Fibroblast of the aortic adventitia (primary cell): ENCODE measurements at regions not wholly inside any gene's neighbourhood (a gene's known extent, or its start where the extent isn't known, plus 50 kb on each side); places are given as distances from the start of the nearest gene placed in this dataset.
A peak's percentile ranks its signal among the peaks of the same experiment; 100 is the strongest.

Experiments
- DNase-seq: peaks from one replicate; pipeline ENCODE4 v3.0.0-alpha.2; 2010; ENCODE audit warnings: low read depth
- H3K4me3 ChIP-seq: 2 replicates; pipeline ENCODE4 v1.5.1; 2011; ENCODE audit warnings: low read depth, mild to moderate bottlenecking, control low read depth, low read length, moderate library complexity
- TF ChIP-seq, protein P1 (sequence below): IDR thresholded peaks from 2 replicates; pipeline ENCODE4 v1.5.1; 2011; ENCODE audit warnings: mild to moderate bottlenecking, low read length, control low read depth, inconsistent platforms; ENCODE audit not compliant: insufficient read depth

DNA sequence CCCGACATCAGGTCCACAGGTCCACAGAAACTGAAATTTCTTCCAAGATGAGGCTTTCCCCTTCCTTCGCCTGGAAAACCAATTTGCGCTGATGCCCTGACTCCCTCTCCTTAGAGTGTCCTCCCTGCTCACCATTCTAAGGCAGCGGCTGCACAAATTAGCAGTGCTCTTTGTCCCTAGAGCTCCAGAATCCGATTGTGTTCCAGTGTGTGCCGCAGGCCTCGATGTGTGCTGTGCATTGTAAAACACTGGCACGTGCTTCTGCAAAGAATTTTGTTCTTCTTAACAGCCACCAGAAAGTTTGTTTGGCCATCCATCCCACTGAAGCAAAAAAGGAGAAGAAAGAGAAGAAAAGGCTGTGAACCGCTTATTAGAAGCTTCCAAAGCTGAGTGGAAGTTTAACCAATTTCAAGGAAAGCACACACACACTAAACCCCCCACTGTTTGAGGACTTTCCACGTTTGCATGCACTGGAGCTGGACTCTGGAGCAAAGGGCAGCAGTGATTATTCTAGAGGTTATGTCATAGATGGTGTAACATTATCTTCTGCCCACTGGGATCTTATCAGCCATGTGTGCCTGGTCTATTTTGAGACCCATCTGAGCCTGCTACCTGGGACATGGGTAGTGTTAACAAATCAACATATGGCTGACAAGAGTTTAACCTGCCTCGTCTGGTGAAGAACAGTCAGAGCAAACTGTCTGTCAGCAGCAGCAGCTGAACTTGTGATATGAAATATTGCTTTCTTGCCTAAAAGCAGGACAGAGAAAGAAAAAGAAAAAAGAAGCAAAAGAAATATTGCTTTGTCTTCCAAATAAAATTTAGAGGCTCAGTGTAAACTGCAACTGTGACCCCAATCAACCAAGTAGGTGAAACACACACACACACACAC is 64.9 kb upstream of the RREB1 start:
- TF ChIP-seq, protein P1, sequence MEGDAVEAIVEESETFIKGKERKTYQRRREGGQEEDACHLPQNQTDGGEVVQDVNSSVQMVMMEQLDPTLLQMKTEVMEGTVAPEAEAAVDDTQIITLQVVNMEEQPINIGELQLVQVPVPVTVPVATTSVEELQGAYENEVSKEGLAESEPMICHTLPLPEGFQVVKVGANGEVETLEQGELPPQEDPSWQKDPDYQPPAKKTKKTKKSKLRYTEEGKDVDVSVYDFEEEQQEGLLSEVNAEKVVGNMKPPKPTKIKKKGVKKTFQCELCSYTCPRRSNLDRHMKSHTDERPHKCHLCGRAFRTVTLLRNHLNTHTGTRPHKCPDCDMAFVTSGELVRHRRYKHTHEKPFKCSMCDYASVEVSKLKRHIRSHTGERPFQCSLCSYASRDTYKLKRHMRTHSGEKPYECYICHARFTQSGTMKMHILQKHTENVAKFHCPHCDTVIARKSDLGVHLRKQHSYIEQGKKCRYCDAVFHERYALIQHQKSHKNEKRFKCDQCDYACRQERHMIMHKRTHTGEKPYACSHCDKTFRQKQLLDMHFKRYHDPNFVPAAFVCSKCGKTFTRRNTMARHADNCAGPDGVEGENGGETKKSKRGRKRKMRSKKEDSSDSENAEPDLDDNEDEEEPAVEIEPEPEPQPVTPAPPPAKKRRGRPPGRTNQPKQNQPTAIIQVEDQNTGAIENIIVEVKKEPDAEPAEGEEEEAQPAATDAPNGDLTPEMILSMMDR = no peak
- no peak overlapping the region for H3K4me3 ChIP-seq
- no peak for DNase-seq

DNA sequence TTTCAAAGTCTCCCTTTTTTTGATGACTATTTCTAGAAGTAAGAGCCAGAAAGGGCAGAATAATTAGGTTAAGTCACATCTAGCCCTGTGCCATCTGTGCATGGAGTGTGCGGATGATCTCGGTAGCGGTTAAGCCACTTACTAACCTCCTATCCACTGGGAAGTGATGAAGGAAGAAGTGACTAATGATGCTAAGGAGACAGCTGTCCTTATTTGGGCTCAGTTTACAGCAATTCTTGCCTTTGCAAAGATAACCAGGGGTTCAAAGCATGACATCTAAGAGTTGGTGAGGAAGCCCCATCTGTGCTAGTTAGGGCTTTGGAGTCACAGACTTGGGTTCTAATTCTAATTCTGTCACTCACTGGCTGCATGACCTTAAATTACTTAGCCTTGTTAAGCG is 62.4 kb upstream of the RREB1 start:
- H3K4me3 ChIP-seq = no peak overlapping the region
- TF ChIP-seq, protein P1 = no peak
- no peak for DNase-seq

- TF ChIP-seq, protein P1 = no peak
- DNase-seq = no peak
- no peak overlapping the region for H3K4me3 ChIP-seq
Measured at GRCh38 chr6:7045746-7046145, 62.0 kb upstream of the RREB1 start.

- TF ChIP-seq, protein P1 = no peak
- no peak for DNase-seq
- no peak overlapping the region for H3K4me3 ChIP-seq
Measured at GRCh38 chr6:7047128-7047527, 60.6 kb upstream of the RREB1 start.

- TF ChIP-seq, protein P1 = no peak
- DNase-seq = peak; percentile 42
- H3K4me3 ChIP-seq = no peak overlapping the region
Measured at GRCh38 chr6:7047966-7048365, 59.8 kb upstream of the RREB1 start.

- H3K4me3 ChIP-seq = no peak overlapping the region
- no peak for DNase-seq
- TF ChIP-seq, protein P1 = no peak
Measured at GRCh38 chr6:7048894-7049293, 58.9 kb upstream of the RREB1 start.
